Skeletal muscle satellite cell (primary cell): ENCODE measurements at regions not wholly inside any gene's neighbourhood (a gene's known extent, or its start where the extent isn't known, plus 50 kb on each side); places are given as distances from the start of the nearest gene placed in this dataset.

Experiments
- H3K27me3 ChIP-seq: 2 replicates; pipeline ENCODE4 v1.7.0; 2013; ENCODE audit warnings: low read length; ENCODE audit not compliant: control insufficient read depth, insufficient read depth
- H3K36me3 ChIP-seq: 2 replicates; pipeline ENCODE4 v1.7.0; 2013; ENCODE audit warnings: mild to moderate bottlenecking, control low read depth, low read length; ENCODE audit not compliant: insufficient read depth
- H3K4me1 ChIP-seq: 2 replicates; pipeline ENCODE4 v1.7.0; 2013; ENCODE audit warnings: low read length; ENCODE audit not compliant: control insufficient read depth, insufficient read depth
- H3K4me2 ChIP-seq: 2 replicates; pipeline ENCODE4 v1.7.0; 2013; ENCODE audit warnings: mild to moderate bottlenecking, low read length
- H3K4me3 ChIP-seq: 2 replicates; pipeline ENCODE4 v1.7.0; 2013; ENCODE audit warnings: low read length
- H3K9ac ChIP-seq: 2 replicates; pipeline ENCODE4 v1.7.0; 2013; ENCODE audit warnings: mild to moderate bottlenecking, low read depth, low read length, moderate library complexity
- H3K9me3 ChIP-seq: replicated peaks from 2 replicates; pipeline ENCODE4 v1.7.0; 2013; ENCODE audit warnings: mild to moderate bottlenecking, control low read depth, low read length

GRCh38 chr3:194040516-194041273 lies 95.3 kb upstream of the HES1 start:
- no peak overlapping the region for H3K9ac ChIP-seq
- H3K27me3 ChIP-seq = no peaks in the 10 kb centered on the region
- H3K9me3 ChIP-seq = no peaks in the 10 kb centered on the region
- peaks cover 8% of the 10 kb centered on the region for H3K4me1 ChIP-seq
- no peak overlapping the region for H3K4me2 ChIP-seq
- no peak overlapping the region for H3K4me3 ChIP-seq
- no peaks in the 10 kb centered on the region for H3K36me3 ChIP-seq

GRCh38 chr3:194042927-194043326 lies 93.0 kb upstream of the HES1 start:
- Histone ChIP-seq H3K4me3 (no peak overlapping the region), H3K27me3 (no peaks in the 10 kb centered on the region), H3K36me3 (no peaks in the 10 kb centered on the region), H3K9ac (no peak overlapping the region), H3K4me2 (no peak overlapping the region), H3K4me1 (peaks cover 8% of the 10 kb centered on the region), H3K9me3 (no peaks in the 10 kb centered on the region)

- H3K9ac ChIP-seq = no peak overlapping the region
- no peak overlapping the region for H3K4me3 ChIP-seq
- peaks cover 8% of the 10 kb centered on the region for H3K4me1 ChIP-seq
- H3K9me3 ChIP-seq = no peaks in the 10 kb centered on the region
- H3K36me3 ChIP-seq = no peaks in the 10 kb centered on the region
- H3K27me3 ChIP-seq = no peaks in the 10 kb centered on the region
- H3K4me2 ChIP-seq = no peak overlapping the region
These were observed 92.4 kb upstream of the HES1 start for GRCh38 chr3:194043516-194043915.

GRCh38 chr3:194045289-194045688 lies 90.7 kb upstream of the HES1 start:
- Histone ChIP-seq H3K4me1 (peaks cover 8% of the 10 kb centered on the region), H3K36me3 (no peaks in the 10 kb centered on the region), H3K27me3 (no peaks in the 10 kb centered on the region), H3K9ac (no peak overlapping the region), H3K4me3 (no peak overlapping the region), H3K4me2 (no peak overlapping the region), H3K9me3 (no peaks in the 10 kb centered on the region)

- Histone ChIP-seq H3K9me3 (peaks cover 4% of the 10 kb centered on the region), H3K36me3 (no peaks in the 10 kb centered on the region), H3K27me3 (no peaks in the 10 kb centered on the region), H3K9ac (no peak overlapping the region), H3K4me1 (peaks cover 8% of the 10 kb centered on the region), H3K4me2 (no peak overlapping the region), H3K4me3 (no peak overlapping the region)
These were observed 90.0 kb upstream of the HES1 start for GRCh38 chr3:194045919-194046318.

GRCh38 chr3:194046531-194046930 lies 89.4 kb upstream of the HES1 start:
- Histone ChIP-seq H3K4me1 (peaks cover 8% of the 10 kb centered on the region), H3K9ac (no peak overlapping the region), H3K9me3 (peaks cover 4% of the 10 kb centered on the region), H3K36me3 (no peaks in the 10 kb centered on the region), H3K27me3 (no peaks in the 10 kb centered on the region), H3K4me2 (no peak overlapping the region), H3K4me3 (no peak overlapping the region)

- Histone ChIP-seq H3K27me3 (peaks cover 2% of the 10 kb centered on the region), H3K36me3 (no peaks in the 10 kb centered on the region), H3K4me3 (no peak overlapping the region), H3K9ac (no peak overlapping the region), H3K9me3 (peaks cover 4% of the 10 kb centered on the region), H3K4me2 (no peak overlapping the region), H3K4me1 (peaks cover 8% of the 10 kb centered on the region)
These were observed 88.8 kb upstream of the HES1 start for GRCh38 chr3:194046995-194047645.

- no peaks in the 10 kb centered on the region for H3K36me3 ChIP-seq
- H3K9me3 ChIP-seq = peaks cover 4% of the 10 kb centered on the region
- no peaks in the 10 kb centered on the region for H3K4me1 ChIP-seq
- H3K4me2 ChIP-seq = no peak overlapping the region
- H3K4me3 ChIP-seq = no peak overlapping the region
- no peak overlapping the region for H3K9ac ChIP-seq
- H3K27me3 ChIP-seq = peaks cover 6% of the 10 kb centered on the region
These were observed 86.6 kb upstream of the HES1 start for GRCh38 chr3:194049394-194049793.

- no peak overlapping the region for H3K4me2 ChIP-seq
- no peak overlapping the region for H3K9ac ChIP-seq
- H3K4me1 ChIP-seq = no peaks in the 10 kb centered on the region
- peaks cover 6% of the 10 kb centered on the region for H3K27me3 ChIP-seq
- H3K4me3 ChIP-seq = no peak overlapping the region
- no peaks in the 10 kb centered on the region for H3K36me3 ChIP-seq
- peaks cover 4% of the 10 kb centered on the region for H3K9me3 ChIP-seq
These were observed 85.1 kb upstream of the HES1 start for GRCh38 chr3:194050782-194051320.

GRCh38 chr3:194051366-194052149 lies 84.4 kb upstream of the HES1 start:
- peaks cover 4% of the 10 kb centered on the region for H3K9me3 ChIP-seq
- no peaks in the 10 kb centered on the region for H3K4me1 ChIP-seq

GRCh38 chr3:194053136-194053535 lies 82.8 kb upstream of the HES1 start:
- Histone ChIP-seq H3K4me2 (no peak overlapping the region), H3K27me3 (peaks cover 6% of the 10 kb centered on the region), H3K4me1 (no peaks in the 10 kb centered on the region)

More at GRCh38 chr3:194051366-194052149, 84.4 kb upstream of the HES1 start:
- no peaks in the 10 kb centered on the region for H3K36me3 ChIP-seq
- H3K9ac ChIP-seq = no peak overlapping the region
- no peak overlapping the region for H3K4me2 ChIP-seq
- H3K4me3 ChIP-seq = no peak overlapping the region
- peaks cover 6% of the 10 kb centered on the region for H3K27me3 ChIP-seq

More at GRCh38 chr3:194053136-194053535, 82.8 kb upstream of the HES1 start:
- no peaks in the 10 kb centered on the region for H3K36me3 ChIP-seq
- no peak overlapping the region for H3K9ac ChIP-seq
- H3K4me3 ChIP-seq = no peak overlapping the region
- peaks cover 4% of the 10 kb centered on the region for H3K9me3 ChIP-seq
